ENCODE measurements at regions not wholly inside any gene's neighbourhood (a gene's known extent, or its start where the extent isn't known, plus 50 kb on each side); places are given as distances from the start of the nearest gene placed in this dataset.

DNA sequence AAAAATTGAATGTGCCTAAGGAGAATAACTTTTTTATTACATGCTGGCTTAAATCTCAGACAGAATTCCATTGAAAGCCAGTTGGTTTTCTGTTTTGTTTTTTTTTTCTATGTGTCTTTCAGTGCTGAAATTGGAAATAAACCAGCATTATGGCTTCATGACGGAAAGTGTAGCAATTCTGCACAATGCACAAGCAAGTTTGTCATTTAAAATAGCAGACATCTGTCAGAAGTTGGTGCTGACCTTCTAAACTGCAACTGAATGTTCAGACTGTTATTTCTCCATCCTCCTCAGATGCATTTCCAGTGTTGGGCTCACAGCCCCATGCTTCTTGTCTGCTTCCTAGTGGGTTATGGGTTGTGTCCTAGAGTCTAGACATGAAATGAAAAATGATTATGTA, 107.2 kb upstream of the LIMCH1 start:
- DNase-seq = no peak

DNA sequence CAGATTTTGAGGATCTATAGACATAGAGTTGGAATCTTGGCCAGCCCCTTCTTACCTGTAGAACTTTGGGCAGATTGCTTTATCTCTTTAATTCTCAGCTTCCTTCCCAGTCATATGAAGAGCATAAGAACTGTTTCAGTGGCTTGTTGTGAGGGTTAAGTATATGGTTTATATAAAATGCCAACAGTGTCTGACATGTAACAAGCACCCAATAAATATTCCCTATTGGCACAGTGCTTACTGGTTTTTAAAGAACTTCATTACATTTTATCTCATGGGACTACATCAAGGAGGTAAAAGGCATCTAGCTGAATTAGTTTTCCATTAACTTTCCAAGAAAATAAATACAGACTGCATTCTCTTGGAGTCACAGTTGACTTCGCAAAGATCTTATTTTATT, 106.7 kb upstream of the LIMCH1 start:
- no peak for DNase-seq

DNA sequence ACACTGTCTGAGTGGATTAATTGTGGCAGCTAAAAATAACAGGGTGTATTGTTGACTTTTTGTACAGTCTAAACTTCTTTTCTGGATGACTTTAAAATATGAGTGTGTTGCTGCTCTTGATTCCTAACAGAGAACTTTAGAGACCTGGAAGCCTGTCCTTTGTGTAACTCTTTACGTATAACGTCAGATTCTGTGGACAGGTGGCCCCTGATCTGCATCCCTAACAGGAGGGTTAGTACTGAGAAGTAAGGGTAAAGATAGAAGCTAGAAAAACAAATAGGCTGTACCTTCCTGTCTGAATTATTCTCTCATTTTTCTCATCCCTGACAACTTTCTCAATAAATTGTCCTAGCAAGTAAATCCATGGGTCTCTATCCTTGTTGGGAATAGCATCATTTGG, 105.7 kb upstream of the LIMCH1 start:
- DNase-seq = no peak

DNA sequence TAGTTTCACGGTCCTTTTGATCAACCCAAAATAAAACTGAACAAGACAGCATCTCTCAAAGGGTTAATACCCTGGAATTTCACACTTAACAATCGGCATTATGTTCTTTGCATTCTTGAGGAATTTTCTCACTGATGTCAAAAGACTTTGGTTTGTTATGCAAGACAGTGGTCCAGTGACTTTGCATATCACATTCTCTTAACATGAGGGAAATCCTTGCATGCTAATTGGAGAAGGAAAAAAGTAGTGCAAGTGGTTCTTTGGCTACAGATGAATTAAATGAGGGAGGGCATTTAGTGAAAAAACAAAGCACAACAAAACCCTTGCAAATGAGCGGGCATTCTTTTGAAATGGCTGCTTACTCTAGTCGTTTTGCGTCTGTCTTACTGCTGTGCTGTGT, 105.1 kb upstream of the LIMCH1 start:
- no peak for DNase-seq

DNA sequence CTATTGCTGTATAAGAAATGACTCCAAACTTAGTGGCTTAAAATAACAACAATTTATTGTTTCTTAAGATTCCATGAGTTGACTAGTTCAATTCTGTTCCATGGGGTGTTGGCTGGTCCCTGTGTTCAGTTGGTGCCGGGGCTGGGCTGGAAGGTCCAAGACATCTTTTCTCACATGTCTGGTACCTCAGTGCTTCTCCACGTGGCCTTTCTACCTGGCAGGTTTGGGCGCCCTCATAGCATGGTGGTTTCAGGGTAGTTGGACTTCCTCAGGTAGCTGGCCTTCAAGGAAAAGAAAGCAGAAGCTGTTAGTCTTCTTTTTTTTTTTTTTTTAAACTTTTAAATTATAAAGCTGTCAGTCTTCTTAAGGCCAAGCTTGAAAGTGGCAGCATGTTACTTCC, 104.6 kb upstream of the LIMCH1 start:
- DNase-seq = no peak

DNA sequence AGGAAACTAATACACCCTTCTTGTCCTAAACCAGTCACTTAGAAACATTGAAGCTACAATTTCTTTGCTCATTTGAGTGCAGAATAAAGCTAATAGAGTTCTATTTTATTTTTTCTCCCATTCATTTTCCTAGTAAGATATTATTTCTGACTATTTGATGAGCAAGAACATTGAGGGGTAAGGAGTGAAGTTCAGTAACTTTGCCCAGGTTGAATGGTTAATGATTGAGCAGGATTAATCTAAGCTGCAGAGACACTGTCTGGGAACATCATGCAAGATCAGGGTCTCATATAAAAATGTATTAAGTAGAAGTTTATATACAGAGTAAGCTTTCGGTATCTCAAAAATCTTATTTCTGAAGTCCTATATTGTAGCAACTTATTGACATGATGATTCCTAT, 102.4 kb upstream of the LIMCH1 start:
- DNase-seq = no peak

DNA sequence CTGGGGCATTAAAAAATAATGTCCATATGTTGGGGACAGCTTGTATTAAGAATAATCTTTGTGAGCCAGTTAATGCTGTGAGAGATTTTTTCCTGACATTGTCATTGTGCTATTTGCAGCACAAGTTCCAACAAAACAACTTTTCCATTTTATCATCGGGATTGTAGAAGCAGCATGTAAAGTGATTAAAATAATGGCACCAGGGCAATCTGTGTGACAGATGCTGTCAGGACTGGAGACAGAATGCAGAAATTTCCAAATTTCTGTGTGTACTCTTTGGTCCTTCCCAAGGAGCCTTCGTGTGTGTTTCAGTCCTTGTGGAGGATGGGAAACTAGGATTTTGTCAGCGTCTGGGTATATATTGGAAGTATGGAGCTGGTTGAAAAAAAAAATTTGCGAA, 101.5 kb upstream of the LIMCH1 start:
- no peak for DNase-seq

DNA sequence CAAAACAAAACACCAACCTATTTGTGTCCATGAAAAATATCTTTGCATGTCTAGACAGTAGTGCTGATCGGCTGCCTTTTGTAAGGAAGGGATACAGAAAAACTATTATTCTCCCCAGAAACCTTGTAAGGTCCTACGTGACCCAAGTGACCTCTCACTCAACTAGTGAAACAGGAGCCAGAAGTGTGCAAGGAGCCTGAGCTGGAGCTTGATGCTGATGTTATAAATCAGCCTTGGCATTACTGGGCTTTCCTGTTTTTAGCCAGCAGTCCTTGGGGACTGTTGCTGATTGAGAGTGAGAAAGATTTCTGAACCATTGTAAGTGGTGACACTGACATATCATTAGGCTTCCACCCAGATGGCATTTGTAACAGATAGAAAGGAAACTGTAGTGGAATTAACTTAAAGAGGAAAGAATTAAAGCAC, 100.8 kb upstream of the LIMCH1 start:
- DNase-seq = peak; percentile 82

DNA sequence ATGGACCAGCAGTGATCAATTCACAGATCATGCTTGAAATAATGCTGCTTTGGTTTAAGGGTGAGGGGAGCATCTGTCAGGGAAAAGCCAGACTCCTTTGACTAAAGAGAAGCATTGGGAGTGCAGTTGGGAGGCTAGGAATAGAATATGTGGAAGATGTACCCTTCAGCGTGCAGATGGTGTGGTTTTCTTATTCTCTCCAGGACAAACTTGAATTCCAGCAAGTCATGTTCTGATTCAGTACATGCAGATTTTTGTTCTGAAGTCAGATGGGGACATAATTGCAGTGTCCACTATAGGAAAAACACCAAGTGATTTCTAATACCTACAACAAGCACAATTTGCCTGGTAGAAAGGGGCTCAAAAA, 99.0 kb upstream of the LIMCH1 start:
- no peak for DNase-seq

DNA sequence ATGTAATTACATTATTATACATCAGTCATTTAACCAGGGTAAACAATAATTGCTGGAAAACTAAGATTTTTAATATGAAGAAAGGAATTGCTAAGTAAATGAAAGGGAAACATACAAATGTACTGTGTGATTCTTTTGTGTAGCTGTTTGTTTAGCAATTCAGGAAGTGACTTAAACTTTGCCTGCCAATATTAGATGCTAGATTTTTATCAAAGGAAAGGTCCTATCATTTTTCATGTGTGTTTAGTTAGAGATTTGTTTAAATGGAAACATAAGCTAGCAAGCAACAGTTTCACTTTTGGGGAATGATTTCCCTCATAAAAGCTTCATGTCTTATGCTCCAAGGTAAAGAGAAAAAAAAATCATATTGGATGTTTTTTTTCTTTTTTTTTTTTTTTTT, 95.1 kb upstream of the LIMCH1 start:
- no peak for DNase-seq

DNA sequence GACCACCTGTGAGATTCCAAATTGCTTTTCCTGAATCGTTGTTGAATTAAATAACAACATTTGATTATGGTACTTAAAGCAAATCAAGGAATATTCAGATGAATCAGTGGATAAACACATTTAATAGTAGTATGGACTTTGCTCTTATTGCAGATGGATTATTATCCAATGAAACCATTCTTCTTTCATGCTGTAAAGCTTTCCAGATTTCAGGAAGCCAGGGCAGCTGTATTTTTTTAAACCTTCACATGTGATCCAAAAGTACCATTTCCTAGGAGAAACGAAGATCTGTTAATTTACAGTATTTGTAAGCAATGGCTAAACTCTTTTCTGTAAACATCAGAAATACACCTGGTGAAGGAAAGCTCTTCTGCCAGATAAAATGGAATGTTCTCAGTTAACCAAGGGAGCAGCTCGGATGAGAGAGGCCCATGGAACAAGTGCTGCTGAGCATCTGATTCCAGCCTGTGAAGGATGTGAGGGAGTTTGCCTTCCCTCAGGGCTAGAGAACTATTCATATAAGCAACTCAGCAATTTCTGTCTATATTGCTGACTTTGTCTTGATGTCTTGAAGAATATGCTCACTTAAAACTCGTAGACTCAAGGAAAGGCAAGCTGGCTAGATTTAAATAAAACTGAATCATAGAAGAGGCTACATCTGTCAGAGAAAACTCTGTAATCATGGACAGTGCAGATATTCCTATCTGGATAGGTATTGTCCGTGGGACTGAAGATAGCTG, 94.4 kb upstream of the LIMCH1 start:
- no peak for DNase-seq

DNA sequence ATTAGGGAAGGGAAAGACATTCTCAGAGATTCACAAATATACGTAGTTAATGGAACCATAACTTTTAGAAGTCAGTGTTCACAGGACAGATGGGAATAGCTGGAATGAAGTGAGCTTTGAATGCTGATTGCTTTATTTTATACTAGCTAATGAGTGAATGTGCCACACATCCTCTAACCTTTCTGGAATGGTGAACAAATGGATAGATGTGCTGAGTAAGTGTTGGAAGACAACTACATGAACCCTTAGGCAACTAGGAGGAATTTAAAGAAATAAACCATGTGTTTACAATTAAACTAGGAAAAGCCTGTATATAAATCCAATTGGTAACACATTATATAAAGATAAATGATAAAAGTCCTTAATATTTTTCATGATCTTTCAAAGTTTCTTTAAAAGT, 91.6 kb upstream of the LIMCH1 start:
- DNase-seq = no peak

DNA sequence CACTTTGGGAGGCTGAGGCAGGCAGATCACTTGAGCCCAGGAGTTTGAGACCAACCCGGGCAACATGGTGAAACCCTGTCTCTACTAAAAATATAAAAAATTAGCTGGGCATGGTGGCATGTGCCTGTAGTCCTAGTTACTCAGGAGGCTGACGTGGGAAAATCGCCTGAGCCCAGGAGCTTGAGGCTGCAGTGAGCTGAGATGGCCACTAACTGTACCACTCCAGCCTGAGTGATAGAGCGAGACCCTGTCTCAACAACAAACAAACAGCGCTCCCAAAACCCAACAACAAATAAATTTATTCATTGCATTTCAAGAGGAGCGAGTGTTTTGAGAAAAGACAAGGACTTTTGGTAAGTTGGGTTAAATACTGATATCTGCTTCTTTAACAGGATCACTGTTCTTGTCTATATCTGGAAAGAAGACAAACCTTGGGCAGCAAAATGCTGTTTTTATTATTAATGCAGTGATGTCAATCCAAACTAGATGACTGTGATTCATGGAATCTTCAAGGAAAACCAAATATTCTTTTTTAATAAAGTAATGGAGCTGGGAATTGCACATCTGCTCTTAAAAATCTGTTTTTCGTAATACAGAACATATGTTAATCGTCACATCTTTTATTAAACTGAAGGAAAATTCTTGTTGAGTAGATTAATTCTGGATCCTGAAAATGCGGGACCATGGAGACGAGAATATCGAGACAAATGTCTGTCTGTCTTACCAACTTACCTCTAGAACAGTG, 90.8 kb upstream of the LIMCH1 start:
- no peak for DNase-seq

DNA sequence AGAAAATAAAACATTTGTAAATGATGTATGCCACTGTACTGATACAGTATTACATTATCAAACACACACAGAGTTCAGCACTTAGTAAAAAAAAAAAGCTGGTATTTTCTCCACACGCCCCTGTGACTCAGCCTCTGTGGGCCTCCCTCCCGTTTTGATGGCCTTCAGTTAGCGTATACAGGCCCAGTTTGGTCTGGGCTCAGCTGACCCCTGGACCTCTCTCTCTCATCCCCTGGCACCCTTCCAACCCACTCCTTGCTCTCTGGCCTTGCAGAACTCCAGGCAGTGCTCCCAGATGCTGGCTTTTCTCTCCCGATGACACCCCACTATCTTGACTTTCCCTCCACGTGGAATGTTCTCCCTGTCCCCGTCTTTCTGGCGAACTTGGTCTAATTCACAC, 89.0 kb upstream of the LIMCH1 start:
- DNase-seq = no peak

DNA sequence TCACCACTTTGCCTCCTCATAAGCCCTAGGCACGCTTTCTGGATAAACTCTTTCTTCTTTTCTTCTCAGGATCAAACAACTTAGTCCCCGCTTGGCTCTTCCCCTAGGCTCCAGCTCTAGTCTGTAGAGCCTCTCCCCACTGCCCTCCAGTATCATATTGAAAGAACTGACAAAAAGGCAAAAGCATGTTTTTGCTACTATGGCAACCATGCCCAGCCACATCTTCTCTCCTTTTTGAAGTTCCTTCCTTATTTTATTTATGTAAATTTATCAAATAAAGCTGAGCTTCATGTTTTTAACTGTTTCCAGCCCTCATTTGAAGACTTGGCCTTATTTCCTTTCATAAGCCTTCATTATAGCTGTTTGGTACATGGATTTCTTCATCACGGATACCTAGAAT, 86.0 kb upstream of the LIMCH1 start:
- DNase-seq = no peak

DNA sequence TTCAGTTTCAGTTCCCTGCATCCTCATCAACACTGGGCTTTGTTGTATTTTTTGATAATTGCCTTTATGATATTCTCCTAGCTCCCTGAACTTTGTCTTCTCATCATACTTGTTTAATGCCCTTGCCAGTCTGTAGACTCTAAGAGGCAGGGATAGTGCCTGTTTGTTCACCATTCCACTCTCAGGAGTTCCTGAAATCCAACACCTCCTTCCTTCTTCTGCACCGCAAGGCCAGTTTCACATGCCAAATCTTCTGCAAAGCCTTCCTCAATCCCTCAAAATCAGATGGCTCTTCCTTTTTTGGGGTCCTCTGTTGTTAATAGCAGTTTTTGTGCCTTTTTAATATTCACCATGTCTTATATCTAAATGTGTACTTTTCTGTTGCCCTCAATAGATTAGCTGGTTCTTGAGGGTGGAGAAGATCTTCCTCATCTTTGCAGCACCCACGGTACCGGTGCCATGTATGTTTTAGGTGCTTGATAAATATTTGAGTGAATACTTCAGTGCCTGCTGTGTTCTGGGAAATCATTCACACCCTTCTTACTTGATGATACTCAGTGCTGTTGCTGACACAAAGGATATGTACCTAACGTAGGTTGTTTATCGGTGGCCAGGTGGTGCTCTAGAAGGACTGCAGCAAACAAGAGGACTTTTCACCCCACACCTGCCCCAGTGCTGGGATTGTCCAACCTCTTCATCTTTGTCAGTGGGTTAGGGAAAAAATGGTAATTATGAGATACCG, 85.3 kb upstream of the LIMCH1 start:
- DNase-seq = peak; percentile 23

DNA sequence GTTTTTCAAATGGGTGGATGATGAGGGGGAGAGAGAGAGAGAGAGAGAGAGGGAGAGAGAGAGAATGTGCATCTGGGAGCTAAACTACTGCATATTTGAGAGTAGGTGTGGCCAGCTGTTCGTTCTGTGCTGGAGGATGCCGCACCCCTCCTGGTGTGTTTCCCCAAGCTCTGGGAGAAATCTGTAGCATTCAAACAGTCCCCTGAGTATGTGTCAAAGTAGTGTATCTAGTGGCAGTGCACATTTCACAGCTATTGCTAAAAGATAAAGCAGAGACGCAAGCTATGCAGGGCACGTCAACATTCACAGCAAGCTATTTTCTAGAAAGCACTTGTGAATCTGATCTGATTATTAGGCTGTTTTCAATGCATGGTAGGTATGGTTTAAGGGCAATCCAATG, 83.5 kb upstream of the LIMCH1 start:
- no peak for DNase-seq

DNA sequence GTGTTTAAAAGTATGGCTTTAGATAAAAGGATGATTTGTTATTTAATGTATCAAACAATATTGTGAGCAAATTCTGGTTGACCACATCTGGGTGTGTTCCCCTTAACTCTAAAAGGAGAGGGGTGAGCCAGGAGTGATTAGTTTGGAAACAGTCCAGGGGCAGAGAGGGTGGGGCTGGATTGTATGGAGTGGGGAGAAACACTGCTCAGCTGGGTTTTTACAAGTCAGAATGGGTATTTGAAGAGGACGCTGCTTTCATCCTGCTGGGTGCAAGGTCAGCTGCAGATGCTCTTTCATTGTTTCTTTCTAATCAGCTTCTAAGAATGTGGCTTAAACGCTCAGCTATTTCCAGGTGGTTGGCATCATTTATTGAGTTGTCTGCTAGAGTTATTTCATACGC, 82.8 kb upstream of the LIMCH1 start:
- DNase-seq = no peak

DNA sequence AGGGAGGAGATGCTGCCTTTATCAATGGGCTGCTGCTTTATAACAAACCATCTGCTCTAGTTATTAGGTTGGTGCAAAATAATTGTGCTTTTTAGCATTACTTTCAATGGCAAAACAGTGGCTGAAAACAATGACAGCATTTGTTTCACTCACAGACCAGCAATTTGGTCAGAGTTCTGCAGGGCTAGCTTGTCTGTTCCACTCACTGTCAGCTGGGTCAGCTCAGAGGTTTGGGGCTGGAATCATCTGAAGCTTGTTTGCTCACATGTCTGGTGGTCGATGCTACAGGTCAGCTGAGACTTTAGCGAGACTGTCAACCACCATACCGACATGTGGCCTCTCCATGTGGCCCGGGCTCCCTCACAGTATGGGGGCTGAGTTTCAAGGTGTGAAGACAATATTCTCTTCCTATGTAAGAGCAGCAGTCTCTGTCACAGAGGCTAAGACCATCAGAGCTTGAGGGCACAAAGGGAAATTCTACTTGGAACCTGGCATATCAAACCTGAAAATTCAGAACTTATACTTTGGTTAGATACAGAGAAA, 81.3 kb upstream of the LIMCH1 start:
- DNase-seq = peak; percentile 56

DNA sequence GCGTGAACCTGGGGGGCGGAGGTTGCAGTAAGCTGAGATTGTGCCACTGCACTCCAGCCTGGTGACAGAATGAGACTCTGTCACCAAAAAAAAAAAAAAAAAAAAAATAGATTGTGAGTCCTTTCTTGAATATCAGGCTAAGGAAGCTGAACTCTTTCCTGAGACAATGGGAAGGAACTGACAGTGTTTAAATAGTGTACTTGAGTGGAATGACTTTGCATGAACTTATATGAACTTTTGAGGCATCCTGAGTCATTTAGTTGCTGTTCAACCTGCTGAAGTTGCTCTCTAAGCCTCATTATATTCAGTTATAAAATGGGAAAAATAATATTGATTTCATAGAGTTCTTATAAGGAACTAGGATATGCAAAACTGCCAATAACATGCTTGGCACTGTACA, 79.3 kb upstream of the LIMCH1 start:
- no peak for DNase-seq

DNA sequence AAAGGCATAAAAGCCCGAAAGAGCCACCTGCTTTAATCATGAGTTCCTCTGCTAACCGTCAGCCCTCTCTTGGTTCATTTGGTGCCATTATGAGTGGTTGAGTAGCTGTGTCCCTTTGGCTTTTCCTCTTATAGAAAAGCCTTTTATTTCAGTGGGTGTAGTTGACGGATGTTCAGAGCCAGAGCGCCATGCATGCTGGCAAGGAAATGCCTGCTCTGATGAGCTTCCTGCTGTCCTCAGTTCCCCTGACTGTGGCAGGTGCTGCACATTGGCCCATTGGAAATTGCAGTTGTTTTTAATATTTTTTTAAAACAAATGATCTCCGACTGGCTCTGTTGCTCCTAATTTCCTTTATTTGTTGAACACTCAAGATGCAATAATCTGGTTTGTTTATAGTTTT, 77.3 kb upstream of the LIMCH1 start:
- DNase-seq = no peak

DNA sequence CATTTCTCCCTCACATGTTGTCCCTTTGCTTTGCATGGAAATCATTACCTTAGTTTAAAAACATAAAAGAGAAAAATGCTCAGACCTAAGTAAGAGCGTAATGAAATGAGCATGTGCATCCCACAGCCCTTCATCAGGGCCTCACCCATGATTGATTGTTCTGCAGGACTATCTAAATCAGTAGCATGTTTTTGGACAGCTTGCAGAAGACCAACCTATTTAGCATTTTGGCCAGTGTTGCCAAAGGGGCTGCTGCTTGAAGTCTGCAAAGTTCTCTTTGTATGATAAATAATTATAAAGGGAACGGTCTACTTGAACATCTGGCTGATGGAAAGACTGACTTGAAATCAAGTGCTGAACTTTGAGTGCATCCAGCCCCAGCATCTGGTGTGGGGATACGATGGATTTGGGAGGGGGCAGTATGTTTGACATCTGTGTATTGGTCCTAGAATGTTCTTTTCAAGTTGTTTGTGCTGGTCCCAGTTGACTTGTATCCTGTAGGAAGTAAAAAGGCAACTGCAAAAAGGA, 76.1 kb upstream of the LIMCH1 start:
- no peak for DNase-seq

DNA sequence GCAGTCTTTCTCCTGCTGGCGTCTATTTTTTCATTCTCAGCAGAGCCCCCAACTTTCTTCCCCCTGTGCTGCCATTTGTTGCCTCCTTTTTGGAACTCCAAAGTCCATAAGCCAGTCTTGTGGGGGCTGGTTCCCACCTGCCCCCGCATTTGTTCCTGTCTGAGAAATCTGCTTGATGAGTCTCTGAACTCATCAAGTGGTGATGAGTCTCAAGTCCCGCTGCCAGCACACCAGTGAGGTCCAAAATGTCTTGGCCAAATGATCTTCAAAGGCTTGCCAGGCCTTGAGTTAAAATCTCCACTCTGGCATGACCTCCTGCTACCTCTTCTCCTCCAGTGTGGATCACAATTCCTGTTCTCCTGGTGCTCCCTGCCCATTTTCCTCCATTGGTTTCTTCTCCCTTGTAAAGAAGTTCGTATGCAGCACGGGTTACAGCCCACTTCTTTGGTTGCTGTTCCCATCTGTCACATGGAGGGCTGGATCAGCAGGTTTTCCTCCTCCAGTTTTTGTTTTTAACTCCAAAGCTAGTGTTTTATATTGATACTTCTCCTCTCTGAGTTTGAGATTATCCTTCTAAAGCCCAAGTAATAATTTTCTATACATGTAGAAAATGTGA, 72.7 kb upstream of the LIMCH1 start:
- DNase-seq = no peak
